B cell (primary cell): ENCODE measurements at regions not wholly inside any gene's neighbourhood (a gene's known extent, or its start where the extent isn't known, plus 50 kb on each side); places are given as distances from the start of the nearest gene placed in this dataset.

Source experiments
- CTCF ChIP-seq: fragments of 200-600 bp; IDR thresholded peaks from one replicate; pipeline ENCODE4 v1.8.0; 2022; ENCODE audit warnings: antibody characterized with exemption, mild to moderate bottlenecking
- EZH2 ChIP-seq: IDR thresholded peaks from 2 replicates; pipeline ENCODE4 v1.6.1; 2012; ENCODE audit warnings: borderline replicate concordance, low read depth, mild to moderate bottlenecking, moderate library complexity, low read length; ENCODE audit not compliant: insufficient read depth, poor library complexity, severe bottlenecking

GRCh38 chr2:128401680-128402079 lies 83.0 kb upstream of the HS6ST1 start:
- TF ChIP-seq CTCF = no peak
- TF ChIP-seq EZH2 = no peak
